ENCODE measurements at regions not wholly inside any gene's neighbourhood (a gene's known extent, or its start where the extent isn't known, plus 50 kb on each side); places are given as distances from the start of the nearest gene placed in this dataset.

GRCh38 chr14:22699801-22700564, 55.8 kb upstream of the OR6J1 start:
- Mint-ChIP-seq H3K9me3 (no peaks in the 10 kb centered on the region), H3K27me3 (peaks cover 19 to 51% of the 10 kb centered on the region in 2 donors)
- no peak for ATAC-seq

GRCh38 chr14:22713631-22713950, 52.9 kb upstream of the OXA1L start:
- Mint-ChIP-seq H3K4me1 (ENCODE audit: low read depth in 2 of 2) (peaks cover 6 to 13% of the 10 kb centered on the region in 2 donors), H3K27ac (peak overlapping the region in 1 of 2 donors; percentile 33), H3K36me3 (no peaks in the 10 kb centered on the region), H3K9me3 (no peaks in the 10 kb centered on the region), H3K27me3 (peaks cover 37 to 38% of the 10 kb centered on the region in 2 donors), H3K4me3 (peak overlapping the region; percentile 73)
- DNase-seq (ENCODE audit: low spot score) (no peak), ATAC-seq (no peak)

More at GRCh38 chr14:22699801-22700564, 55.8 kb upstream of the OR6J1 start:
- DNase-seq (ENCODE audit: low spot score): no peak
- H3K4me1 Mint-ChIP-seq (ENCODE audit: low read depth in 2 of 2): no peaks in the 10 kb centered on the region
- no peak overlapping the region for H3K4me3 Mint-ChIP-seq
- H3K27ac Mint-ChIP-seq: no peak overlapping the region
- H3K36me3 Mint-ChIP-seq: no peaks in the 10 kb centered on the region

GRCh38 chr14:22715186-22715812, 51.2 kb upstream of the OXA1L start:
- no peaks in the 10 kb centered on the region for H3K9me3 Mint-ChIP-seq
- no peak overlapping the region for H3K4me3 Mint-ChIP-seq
- DNase-seq (ENCODE audit: low spot score) (no peak), ATAC-seq (no peak)
- no peak overlapping the region for H3K27ac Mint-ChIP-seq
- H3K4me1 Mint-ChIP-seq (ENCODE audit: low read depth in 2 of 2): peaks cover 6 to 13% of the 10 kb centered on the region in 2 donors
- H3K27me3 Mint-ChIP-seq: peaks cover 22 to 25% of the 10 kb centered on the region in 2 donors
- H3K36me3 Mint-ChIP-seq: no peaks in the 10 kb centered on the region

- no peak for DNase-seq (ENCODE audit: low spot score)
- Mint-ChIP-seq H3K4me1 (ENCODE audit: low read depth in 2 of 2) (peaks cover 6 to 13% of the 10 kb centered on the region in 2 donors), H3K9me3 (no peaks in the 10 kb centered on the region), H3K27ac (no peak overlapping the region), H3K36me3 (no peaks in the 10 kb centered on the region), H3K27me3 (peaks cover 19 to 20% of the 10 kb centered on the region in 2 donors), H3K4me3 (no peak overlapping the region)
- no peak for ATAC-seq
Observed at GRCh38 chr14:22715890-22716289, 50.6 kb upstream of the OXA1L start.

Measured in natural killer cell treated with Interleukin-12 subunit alpha and Interleukin-12 subunit beta and Interleukin-15 and Interleukin-18, amount 100 ng/mL, for 72 hours (primary cell).